B cell (primary cell): ENCODE measurements at regions not wholly inside any gene's neighbourhood (a gene's known extent, or its start where the extent isn't known, plus 50 kb on each side); places are given as distances from the start of the nearest gene placed in this dataset.

Experiments used
- ATAC-seq: fragments of 200-7000 bp; cut with Tn5 transposase; one replicate; pipeline ENCODE4 v1.10.0; 2021; ENCODE audit warnings: low read depth, mild to moderate bottlenecking, moderate number of reproducible peaks, moderate library complexity
- CTCF ChIA-PET: fragments of 350-600 bp; sonication (Branson Sonifier 250); formaldehyde crosslinking; loops from one replicate; lab custom pipeline; 2021; ENCODE audit warnings: antibody characterized with exemption, inconsistent platforms; lab: Charles Lee
- POLR2A ChIA-PET: fragments of 350-600 bp; sonication (Branson Sonifier 250); formaldehyde crosslinking; loops from one replicate; lab custom pipeline; 2021; ENCODE audit warnings: antibody characterized with exemption; lab: Charles Lee
- DNase-seq: peaks from one replicate; pipeline ENCODE4 v3.0.0; 2013
- H2AFZ ChIP-seq: 2 replicates; pipeline ENCODE4 v1.6.1; 2012; ENCODE audit warnings: mild to moderate bottlenecking, low read depth, low read length; ENCODE audit not compliant: insufficient read depth, poor library complexity, severe bottlenecking
- H3K27ac ChIP-seq, 2 donors: 1 replicate in 1 of 2; 2 replicates in 1 of 2; pipeline ENCODE4 v1.5.1; 2012 to 2013; ENCODE audit warnings: low read length in 2 of 2, mild to moderate bottlenecking in 2 of 2, moderate library complexity in 1 of 2
- H3K27me3 ChIP-seq, 4 experiments: fragments of 200-600 bp in 1 of 4; sonication (generic) in 1 of 4; replicated peaks in 1 of 4; 1 replicate in 2 of 4; 2 replicates in 2 of 4; pipeline versions ENCODE4 v1.6.1 to v1.7.0; 2013 to 2016; ENCODE audit warnings: low read length in 3 of 4, mild to moderate bottlenecking in 2 of 4, mixed read lengths in 1 of 4, moderate library complexity in 1 of 4; ENCODE audit not compliant: insufficient read depth in 4 of 4, control insufficient read depth in 3 of 4; ENCODE audit errors: control extremely low read depth in 1 of 4
- H3K36me3 ChIP-seq, 2 experiments: replicated peaks in 1 of 2; 1 replicate in 1 of 2; 2 replicates in 1 of 2; pipeline versions ENCODE4 v1.6.1 to v1.7.1; 2013; ENCODE audit warnings: low read length in 1 of 2; ENCODE audit not compliant: insufficient read depth in 2 of 2, control insufficient read depth in 1 of 2; ENCODE audit errors: control extremely low read depth in 1 of 2, extremely low read depth in 1 of 2
- H3K4me1 ChIP-seq, 2 donors: fragments of 200-600 bp in 1 of 2; sonication (generic) in 1 of 2; 1 replicate in 1 of 2; 2 replicates in 1 of 2; pipeline versions ENCODE4 v1.5.1 to v1.6.1; 2013 to 2017; ENCODE audit warnings: low read length in 2 of 2; ENCODE audit not compliant: control insufficient read depth in 2 of 2, insufficient read depth in 2 of 2
- H3K4me2 ChIP-seq: replicated peaks from 2 replicates; pipeline ENCODE3; 2012; ENCODE audit warnings: mild to moderate bottlenecking, low read depth, low read length; ENCODE audit not compliant: poor library complexity, severe bottlenecking
- H3K4me3 ChIP-seq, 5 experiments: fragments of 200-600 bp in 1 of 5; sonication (generic) in 1 of 5; 1 replicate in 3 of 5; 2 replicates in 2 of 5; pipeline versions ENCODE4 v1.5.1 to v1.7.0; 2011 to 2016; ENCODE audit warnings: low read length in 4 of 5, mild to moderate bottlenecking in 4 of 5, low read depth in 2 of 5, control low read depth in 1 of 5, moderate library complexity in 1 of 5; ENCODE audit not compliant: insufficient read depth in 1 of 5; ENCODE audit errors: control extremely low read depth in 1 of 5, extremely low read depth in 1 of 5
- H3K79me2 ChIP-seq: fragments of 200-600 bp; sonication (generic); one replicate; pipeline ENCODE4 v1.6.0; 2016; ENCODE audit warnings: low read length; ENCODE audit not compliant: control insufficient read depth, insufficient read depth
- H3K9ac ChIP-seq: fragments of 200-600 bp; sonication (generic); 2 replicates; pipeline ENCODE4 v1.6.1; 2017; ENCODE audit warnings: mild to moderate bottlenecking, low read length, moderate library complexity
- H3K9me3 ChIP-seq, 3 donors: one replicate each; pipeline versions ENCODE4 v1.6.1 to v1.7.1; 2013; ENCODE audit warnings: low read length in 2 of 3; ENCODE audit not compliant: control insufficient read depth in 2 of 3, insufficient read depth in 1 of 3; ENCODE audit errors: control extremely low read depth in 1 of 3
- H4K20me1 ChIP-seq: 2 replicates; pipeline ENCODE4 v1.6.0; 2012; ENCODE audit warnings: mild to moderate bottlenecking, low read length; ENCODE audit not compliant: insufficient read depth, control insufficient read depth, poor library complexity, severe bottlenecking
- H3K27ac Mint-ChIP-seq: one replicate; pipeline ENCODE4 v1.8.0; 2021; ENCODE audit warnings: mixed read lengths
- H3K27me3 Mint-ChIP-seq: one replicate; pipeline ENCODE4 v1.8.0; 2021; ENCODE audit warnings: mixed read lengths
- H3K4me1 Mint-ChIP-seq: one replicate; pipeline ENCODE4 v1.8.0; 2021; ENCODE audit warnings: mixed read lengths
- H3K4me3 Mint-ChIP-seq: one replicate; pipeline ENCODE4 v1.8.0; 2021; ENCODE audit warnings: mixed read lengths
- H3K9me3 Mint-ChIP-seq: one replicate; pipeline ENCODE4 v1.8.0; 2022; ENCODE audit warnings: mixed read lengths; ENCODE audit not compliant: insufficient read depth
- EZH2 ChIP-seq: IDR thresholded peaks from 2 replicates; pipeline ENCODE4 v1.6.1; 2012; ENCODE audit warnings: borderline replicate concordance, low read depth, mild to moderate bottlenecking, moderate library complexity, low read length; ENCODE audit not compliant: insufficient read depth, poor library complexity, severe bottlenecking
- WGBS: methylation state at CpG from one replicate; pipeline ENCODE4 v1.1.5; 2013; ENCODE audit warnings: missing lambda C conversion rate; ENCODE audit not compliant: insufficient coverage; 5-methylcytosine and 5-hydroxymethylcytosine counted together
- intact Hi-C: fragments of 100-400 bp; cut with micrococcal nuclease; formaldehyde crosslinking; loops from one replicate; pipeline ENCODE4 v1.10.0; 2022
- TF ChIP-seq, protein P1 (sequence below): fragments of 200-600 bp; IDR thresholded peaks from one replicate; pipeline ENCODE4 v1.8.0; 2022; ENCODE audit warnings: antibody characterized with exemption, mild to moderate bottlenecking

DNA sequence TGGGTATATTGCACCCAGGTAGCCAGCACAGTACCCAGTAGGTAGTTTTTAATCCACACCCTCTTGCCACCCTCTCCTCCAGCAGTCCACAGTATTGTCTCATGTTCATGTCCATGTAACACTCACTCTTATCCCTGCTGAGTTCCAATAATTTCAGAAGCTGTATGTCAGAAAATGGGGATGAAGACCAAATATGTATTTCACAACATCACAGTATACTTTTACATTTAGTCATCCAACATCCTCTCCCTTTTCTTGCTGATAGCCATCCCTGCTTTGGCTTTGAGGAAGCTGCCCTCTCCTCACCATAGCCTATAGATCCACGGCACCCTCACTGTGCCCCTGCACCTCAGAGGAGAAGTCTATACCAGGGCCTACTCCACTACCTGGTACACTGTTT is 126.0 kb upstream of the LDB2 start:
- TF ChIP-seq, protein P1, sequence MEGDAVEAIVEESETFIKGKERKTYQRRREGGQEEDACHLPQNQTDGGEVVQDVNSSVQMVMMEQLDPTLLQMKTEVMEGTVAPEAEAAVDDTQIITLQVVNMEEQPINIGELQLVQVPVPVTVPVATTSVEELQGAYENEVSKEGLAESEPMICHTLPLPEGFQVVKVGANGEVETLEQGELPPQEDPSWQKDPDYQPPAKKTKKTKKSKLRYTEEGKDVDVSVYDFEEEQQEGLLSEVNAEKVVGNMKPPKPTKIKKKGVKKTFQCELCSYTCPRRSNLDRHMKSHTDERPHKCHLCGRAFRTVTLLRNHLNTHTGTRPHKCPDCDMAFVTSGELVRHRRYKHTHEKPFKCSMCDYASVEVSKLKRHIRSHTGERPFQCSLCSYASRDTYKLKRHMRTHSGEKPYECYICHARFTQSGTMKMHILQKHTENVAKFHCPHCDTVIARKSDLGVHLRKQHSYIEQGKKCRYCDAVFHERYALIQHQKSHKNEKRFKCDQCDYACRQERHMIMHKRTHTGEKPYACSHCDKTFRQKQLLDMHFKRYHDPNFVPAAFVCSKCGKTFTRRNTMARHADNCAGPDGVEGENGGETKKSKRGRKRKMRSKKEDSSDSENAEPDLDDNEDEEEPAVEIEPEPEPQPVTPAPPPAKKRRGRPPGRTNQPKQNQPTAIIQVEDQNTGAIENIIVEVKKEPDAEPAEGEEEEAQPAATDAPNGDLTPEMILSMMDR = no peak
- no peak for TF ChIP-seq EZH2
- H3K36me3 ChIP-seq = no peaks in the 10 kb centered on the region
- no peak overlapping the region for H3K27ac ChIP-seq
- no peak overlapping the region for H3K9ac ChIP-seq
- Mint-ChIP-seq H3K4me1 (no peaks in the 10 kb centered on the region), H3K27me3 (no peaks in the 10 kb centered on the region), H3K9me3 (no peaks in the 10 kb centered on the region), H3K4me3 (no peak overlapping the region), H3K27ac (no peak overlapping the region)
- no peak for DNase-seq
- intact Hi-C loops = no loop called here
- H2AFZ ChIP-seq = no peak overlapping the region
- CTCF ChIA-PET = no interaction called here
- POLR2A ChIA-PET = no interaction called here
- H3K79me2 ChIP-seq = no peaks in the 10 kb centered on the region
- peaks cover 0 to 4% (median 0%) of the 10 kb centered on the region in 3 donors for H3K9me3 ChIP-seq
- H3K4me1 ChIP-seq = no peaks in the 10 kb centered on the region
- no peak overlapping the region for H3K4me2 ChIP-seq
- H3K27me3 ChIP-seq = no peaks in the 10 kb centered on the region
- no peak for ATAC-seq
- no peaks in the 10 kb centered on the region for H4K20me1 ChIP-seq
- H3K4me3 ChIP-seq = no peak overlapping the region
- WGBS = 85% methylated on average over 1 of the region's 1 CpG

- ChIA-PET CTCF (no interaction called here), POLR2A (no interaction called here)
- Histone ChIP-seq H3K79me2 (no peaks in the 10 kb centered on the region), H3K4me2 (no peak overlapping the region), H3K27ac (no peak overlapping the region), H2AFZ (no peak overlapping the region), H3K9me3 (no peaks in the 10 kb centered on the region), H3K9ac (no peak overlapping the region), H3K27me3 (no peaks in the 10 kb centered on the region), H4K20me1 (no peaks in the 10 kb centered on the region), H3K4me1 (no peaks in the 10 kb centered on the region), H3K36me3 (no peaks in the 10 kb centered on the region), H3K4me3 (no peak overlapping the region)
- 90% methylated on average over 4 of the region's 4 CpGs for WGBS
- ATAC-seq (no peak), DNase-seq (no peak)
- Mint-ChIP-seq H3K4me3 (no peak overlapping the region), H3K4me1 (no peaks in the 10 kb centered on the region), H3K27me3 (no peaks in the 10 kb centered on the region), H3K27ac (no peak overlapping the region), H3K9me3 (no peaks in the 10 kb centered on the region)
- TF ChIP-seq EZH2 = no peak
- TF ChIP-seq, protein P1 = no peak
- intact Hi-C loops = no loop called here
Observed at GRCh38 chr4:17020901-17021300, 122.5 kb upstream of the LDB2 start.
